HG03064 (cell line): ENCODE measurements at regions not wholly inside any gene's neighbourhood (a gene's known extent, or its start where the extent isn't known, plus 50 kb on each side); places are given as distances from the start of the nearest gene placed in this dataset.
"Not testable (repeated sequence)": the region's sequence is repeated elsewhere in the genome, so short reads cannot be mapped to it uniquely, and the experiment has no call there.

Experiments used
- ATAC-seq: cut with Tn5 transposase; IDR thresholded peaks from one replicate; pipeline ENCODE4 v1.9.1; 2021; ENCODE audit warnings: low read depth; ENCODE audit not compliant: unreplicated experiment

GRCh38 chr10:46792657-46793357 is 118.4 kb upstream of the PTPN20 start:
- not testable (repeated sequence) for ATAC-seq

GRCh38 chr10:46796351-46796750 is 114.9 kb upstream of the PTPN20 start:
- not testable (repeated sequence) for ATAC-seq

- not testable (repeated sequence) for ATAC-seq
Observed at GRCh38 chr10:46802010-46802409, 109.2 kb upstream of the PTPN20 start.

GRCh38 chr10:46803082-46803481 is 108.1 kb upstream of the PTPN20 start:
- ATAC-seq, result not testable (repeated sequence)

GRCh38 chr10:46810222-46810621 is 101.0 kb upstream of the PTPN20 start:
- ATAC-seq, result not testable (repeated sequence)

GRCh38 chr10:46816126-46816525 is 95.1 kb upstream of the PTPN20 start:
- not testable (repeated sequence) for ATAC-seq

- not testable (repeated sequence) for ATAC-seq
Observed at GRCh38 chr10:46840393-46841050, 70.7 kb upstream of the PTPN20 start.

- not testable (repeated sequence) for ATAC-seq
Observed at GRCh38 chr10:46841051-46841593, 70.1 kb upstream of the PTPN20 start.

- not testable (repeated sequence) for ATAC-seq
Observed at GRCh38 chr10:46845194-46845593, 66.0 kb upstream of the PTPN20 start.

GRCh38 chr10:46845640-46846039 is 65.6 kb upstream of the PTPN20 start:
- not testable (repeated sequence) for ATAC-seq

- ATAC-seq, result not testable (repeated sequence)
Observed at GRCh38 chr10:46860753-46861152, 50.5 kb upstream of the PTPN20 start.
